ENCODE measurements at regions not wholly inside any gene's neighbourhood (a gene's known extent, or its start where the extent isn't known, plus 50 kb on each side); places are given as distances from the start of the nearest gene placed in this dataset.

DNA sequence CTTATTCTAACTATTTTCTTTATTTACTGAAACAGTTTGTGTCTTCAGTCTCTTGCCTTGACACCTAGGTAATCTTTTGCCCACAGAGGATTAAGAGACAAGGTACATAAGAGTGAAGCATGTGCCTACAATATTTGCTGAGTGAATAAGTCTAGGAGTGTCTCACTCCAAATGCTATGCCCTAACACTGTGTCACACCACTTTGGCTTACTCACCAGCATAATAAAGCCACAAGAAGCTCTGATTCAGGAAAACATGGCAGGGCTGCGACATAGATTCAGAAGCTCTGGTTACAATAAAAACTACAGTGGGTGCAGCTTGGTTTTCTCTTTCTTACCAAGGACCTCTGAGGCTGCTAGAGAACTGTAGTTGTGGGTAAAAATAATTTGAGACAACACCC, 127.1 kb downstream of the RBM46 start:
- TF ChIP-seq, protein P1, sequence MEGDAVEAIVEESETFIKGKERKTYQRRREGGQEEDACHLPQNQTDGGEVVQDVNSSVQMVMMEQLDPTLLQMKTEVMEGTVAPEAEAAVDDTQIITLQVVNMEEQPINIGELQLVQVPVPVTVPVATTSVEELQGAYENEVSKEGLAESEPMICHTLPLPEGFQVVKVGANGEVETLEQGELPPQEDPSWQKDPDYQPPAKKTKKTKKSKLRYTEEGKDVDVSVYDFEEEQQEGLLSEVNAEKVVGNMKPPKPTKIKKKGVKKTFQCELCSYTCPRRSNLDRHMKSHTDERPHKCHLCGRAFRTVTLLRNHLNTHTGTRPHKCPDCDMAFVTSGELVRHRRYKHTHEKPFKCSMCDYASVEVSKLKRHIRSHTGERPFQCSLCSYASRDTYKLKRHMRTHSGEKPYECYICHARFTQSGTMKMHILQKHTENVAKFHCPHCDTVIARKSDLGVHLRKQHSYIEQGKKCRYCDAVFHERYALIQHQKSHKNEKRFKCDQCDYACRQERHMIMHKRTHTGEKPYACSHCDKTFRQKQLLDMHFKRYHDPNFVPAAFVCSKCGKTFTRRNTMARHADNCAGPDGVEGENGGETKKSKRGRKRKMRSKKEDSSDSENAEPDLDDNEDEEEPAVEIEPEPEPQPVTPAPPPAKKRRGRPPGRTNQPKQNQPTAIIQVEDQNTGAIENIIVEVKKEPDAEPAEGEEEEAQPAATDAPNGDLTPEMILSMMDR (IDR thresholded peaks at IDR 0.05): no peak
- no peak for TF ChIP-seq POLR2A (IDR thresholded peaks at IDR 0.05)

All from uterus (tissue), 2 donors.